ENCODE measurements at regions not wholly inside any gene's neighbourhood (a gene's known extent, or its start where the extent isn't known, plus 50 kb on each side); places are given as distances from the start of the nearest gene placed in this dataset.

DNA sequence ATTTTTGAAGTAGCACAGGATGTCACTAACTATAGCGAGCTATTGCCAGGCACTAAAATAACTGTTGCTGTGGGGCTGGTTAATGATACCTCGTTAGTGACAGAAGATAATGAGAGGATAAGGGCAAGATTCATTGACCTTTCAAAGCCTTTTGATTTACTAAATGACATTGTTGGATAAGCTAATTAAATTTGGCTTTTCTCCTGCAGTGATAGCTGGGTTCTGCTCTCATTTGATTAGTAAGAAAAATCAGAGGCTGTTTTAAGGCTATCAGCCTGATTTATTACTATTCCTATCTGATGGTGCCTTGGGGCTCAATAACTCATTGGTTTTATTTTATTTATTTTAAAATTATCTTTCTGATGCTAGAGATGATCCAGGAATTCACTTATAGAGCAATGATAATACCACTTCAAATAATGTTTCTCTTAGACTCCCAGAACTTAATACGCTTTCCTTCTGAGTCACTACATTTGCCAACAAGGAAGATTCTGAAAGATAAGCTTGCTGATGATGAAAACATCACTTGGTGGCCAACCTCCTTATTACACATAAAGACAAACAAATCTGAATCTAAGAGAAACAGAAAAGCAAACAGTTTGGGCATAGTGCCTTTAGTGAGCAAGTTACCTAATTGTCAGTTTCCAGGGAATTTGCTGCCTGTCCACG lies 501.3 kb upstream of the ARGLU1 start:
- no peak for DNase-seq

DNA sequence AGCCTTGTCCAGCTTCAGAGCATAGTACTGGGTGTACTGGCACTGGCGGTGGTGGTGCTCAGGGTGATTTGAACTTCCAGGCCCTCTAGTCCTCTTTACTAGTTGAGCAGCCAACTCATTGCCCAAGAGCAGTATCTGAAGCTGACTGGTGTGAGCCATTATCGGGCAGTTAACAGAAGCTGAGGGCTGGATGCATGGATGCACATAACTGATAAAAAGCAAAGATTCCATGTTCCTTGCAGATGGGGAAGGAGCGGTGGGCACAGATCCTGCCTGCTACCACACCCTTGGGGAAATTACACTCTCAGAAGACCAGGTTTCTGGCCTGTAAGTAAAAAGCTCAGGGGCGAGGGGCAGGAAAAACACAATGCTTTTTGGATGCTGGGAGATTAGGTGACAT lies 499.4 kb upstream of the ARGLU1 start:
- DNase-seq: no peak

DNA sequence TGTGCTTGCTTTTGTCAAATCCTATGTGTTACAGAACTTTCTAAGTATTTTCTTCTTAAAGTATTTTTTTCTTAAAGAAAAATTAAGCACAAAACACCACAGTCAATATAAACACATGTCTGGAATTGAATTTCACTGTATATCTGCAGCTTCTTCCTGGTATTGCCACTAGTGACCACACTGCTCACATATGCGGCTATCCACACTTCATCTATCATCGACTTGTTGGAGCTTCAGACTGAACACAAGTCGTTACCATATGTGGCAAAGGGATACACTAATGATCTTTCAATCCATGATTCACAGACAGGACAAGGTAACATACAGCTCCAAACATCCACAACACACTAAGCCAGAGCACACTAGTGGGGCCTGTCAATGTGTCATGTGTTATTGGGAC lies 498.4 kb upstream of the ARGLU1 start:
- DNase-seq: no peak

DNA sequence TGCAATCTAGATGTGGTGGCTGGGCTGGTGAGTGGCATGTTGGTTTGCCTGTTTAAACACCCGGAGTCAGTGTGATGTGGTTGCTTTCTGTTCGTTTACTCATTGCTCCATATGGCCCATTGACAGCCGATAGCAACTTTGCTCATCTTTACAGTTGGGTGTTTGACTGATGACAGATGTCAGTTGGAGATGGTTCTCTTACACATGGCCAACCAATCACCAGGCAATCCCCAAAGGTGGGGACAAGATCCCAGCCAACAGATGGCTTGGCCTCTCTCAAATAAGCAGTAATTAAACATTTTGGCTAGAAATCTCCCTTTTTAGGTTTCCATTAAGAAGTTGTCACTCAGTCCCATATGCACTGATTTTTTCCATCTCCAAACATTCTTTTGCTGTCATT lies 497.1 kb upstream of the ARGLU1 start:
- DNase-seq: no peak

DNA sequence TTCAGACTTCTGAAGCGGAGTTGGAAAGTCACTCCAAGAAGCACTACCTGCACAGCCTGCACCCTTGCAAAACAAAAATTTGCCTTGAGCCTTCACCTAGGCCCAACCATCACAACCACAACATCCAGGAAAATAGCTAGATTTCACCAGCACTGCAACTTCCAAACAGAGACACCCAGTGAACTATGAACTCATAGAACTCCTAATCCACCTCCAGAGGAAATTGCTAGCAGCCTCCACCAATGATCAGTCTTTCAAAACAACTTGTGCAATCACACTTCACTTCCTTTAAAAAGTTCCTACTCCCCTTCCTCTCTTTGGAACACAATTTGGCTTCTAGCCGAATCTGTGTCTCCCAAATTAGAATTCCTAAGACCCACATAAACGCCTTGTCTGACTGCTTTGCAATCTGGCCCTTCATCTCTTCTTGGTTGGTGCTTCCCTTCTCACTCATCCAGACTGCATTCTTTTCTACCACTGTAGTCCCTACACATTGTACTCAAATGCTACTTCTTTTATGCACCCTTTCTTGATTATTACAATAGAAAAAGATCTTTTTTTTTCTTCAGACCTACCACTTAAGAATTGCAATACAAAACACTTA lies 489.2 kb upstream of the ARGLU1 start:
- no peak for DNase-seq

DNA sequence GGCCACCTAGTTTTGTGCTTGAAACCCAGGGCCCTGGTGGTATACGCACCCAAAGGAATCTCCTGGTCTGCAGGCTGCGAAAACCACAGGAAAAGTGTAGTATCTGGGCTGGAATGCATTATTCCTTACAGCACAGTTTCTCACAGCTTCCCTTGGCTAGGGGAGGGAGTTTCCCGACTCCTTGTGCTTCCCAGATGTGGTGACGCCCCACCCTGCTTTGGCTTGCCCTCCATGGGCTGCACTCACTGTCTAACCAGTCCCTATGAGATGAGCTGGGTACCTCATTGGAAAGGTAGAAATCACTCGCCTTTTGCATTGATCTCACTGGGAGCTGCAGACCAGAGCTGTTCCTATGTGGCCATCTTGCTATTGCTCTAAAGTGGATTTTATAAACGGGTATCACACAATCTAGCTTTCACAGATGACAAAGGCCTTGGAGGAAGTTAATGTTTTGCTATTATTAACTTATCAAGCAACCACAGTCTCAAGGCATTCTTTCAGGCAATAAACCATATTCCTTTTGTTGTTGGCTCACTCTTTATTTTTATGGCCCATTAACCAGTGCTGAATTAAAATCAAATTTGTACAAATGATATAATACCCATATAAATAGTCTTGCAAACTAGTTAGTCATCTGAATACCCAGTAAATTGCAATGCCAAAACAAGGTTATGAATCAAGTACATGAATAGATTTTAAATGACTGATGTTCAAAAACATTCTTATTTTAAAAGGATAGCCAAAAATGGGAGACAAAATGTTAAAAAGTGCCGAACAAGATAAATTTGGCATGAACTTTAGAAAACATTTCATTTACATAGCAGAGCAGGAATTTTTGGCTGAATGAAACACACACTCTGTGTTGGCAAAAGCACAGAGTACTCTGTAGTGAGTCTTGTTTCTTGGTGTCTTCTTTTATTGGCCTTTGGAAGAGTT lies 475.4 kb upstream of the ARGLU1 start:
- no peak for DNase-seq

DNA sequence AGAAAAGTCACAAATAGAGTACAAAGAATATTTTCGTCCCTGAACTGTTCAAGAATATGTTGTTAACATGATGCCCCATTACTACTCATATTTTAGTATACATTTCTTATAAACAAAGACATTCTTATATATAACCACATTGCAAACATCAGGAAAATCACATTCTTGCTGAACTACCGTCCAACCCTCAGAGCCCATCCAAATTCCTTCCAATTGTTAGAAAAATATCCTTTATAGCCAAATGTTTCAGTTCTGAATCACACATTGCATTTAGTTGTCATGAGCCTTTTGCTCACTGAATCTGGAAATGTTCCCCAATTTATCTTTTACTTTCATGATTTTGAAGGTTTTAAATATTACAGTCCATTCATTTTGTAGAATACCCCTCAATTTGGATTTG lies 467.8 kb upstream of the ARGLU1 start:
- no peak for DNase-seq

DNA sequence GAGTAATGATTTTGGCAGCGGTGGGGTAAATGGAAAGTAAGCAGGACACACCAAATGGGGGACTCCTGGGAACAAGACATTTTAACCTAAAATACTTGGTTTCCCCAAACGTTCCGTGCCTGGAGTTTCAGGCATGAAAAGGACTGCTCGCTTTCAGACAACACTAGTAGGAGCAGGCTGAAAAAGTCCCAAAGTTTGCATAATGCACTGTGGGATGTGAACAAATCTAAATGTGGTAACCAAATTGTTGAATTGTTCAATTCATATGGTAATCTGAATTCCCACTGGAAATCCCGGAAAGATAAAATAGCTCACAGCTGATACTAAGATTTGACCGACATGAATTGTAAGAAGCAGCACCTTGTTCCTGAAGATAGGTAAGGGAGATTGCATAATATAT lies 467.2 kb upstream of the ARGLU1 start:
- no peak for DNase-seq

DNA sequence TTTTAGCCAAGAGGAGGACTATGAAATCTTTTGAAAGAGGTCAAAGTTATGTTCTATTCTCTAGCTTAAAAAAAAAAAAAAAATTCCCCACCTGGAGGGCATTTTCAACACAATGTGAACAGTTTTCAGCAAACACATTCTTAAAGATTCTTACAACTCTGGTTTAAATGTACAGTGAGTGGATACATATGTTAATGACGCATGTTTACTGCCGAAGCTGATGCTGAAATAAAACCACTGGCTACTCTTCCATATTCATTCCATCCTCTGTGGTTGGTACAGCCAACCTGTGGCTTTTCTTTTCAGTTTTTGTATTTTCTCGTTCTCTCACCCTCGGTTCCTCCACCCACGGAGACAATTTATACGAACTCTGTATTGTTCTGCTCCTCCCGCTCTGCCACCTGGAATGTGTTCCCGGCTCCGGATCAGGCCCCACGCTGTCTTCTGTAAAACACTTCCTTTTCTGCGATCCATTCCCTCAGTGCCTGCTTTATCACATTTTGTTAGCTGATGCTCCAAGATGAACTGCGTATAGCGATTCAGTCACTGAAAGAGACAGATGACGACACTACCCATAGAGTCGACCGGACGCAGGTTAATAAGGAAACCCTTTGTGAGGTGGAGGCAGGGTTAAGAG lies 466.4 kb upstream of the ARGLU1 start:
- no peak for DNase-seq

DNA sequence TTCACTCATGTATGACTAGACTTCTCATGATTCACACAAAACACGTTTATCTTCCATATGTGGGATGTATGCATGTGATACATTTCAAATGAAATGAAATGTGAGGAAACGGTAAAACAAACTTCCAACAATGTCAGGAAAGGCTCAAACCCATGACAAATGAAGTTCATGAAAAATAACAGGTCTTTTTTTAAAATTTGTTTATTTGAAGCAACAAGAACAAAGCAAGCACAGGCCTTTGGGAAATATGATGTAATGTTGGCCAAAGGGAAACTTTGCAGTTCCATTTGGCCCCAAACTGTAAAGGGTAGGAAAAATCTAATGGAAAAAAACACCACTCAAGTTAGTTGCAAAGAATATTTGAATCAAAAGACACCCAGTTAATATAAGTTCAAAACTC lies 463.8 kb upstream of the ARGLU1 start:
- DNase-seq: no peak

DNA sequence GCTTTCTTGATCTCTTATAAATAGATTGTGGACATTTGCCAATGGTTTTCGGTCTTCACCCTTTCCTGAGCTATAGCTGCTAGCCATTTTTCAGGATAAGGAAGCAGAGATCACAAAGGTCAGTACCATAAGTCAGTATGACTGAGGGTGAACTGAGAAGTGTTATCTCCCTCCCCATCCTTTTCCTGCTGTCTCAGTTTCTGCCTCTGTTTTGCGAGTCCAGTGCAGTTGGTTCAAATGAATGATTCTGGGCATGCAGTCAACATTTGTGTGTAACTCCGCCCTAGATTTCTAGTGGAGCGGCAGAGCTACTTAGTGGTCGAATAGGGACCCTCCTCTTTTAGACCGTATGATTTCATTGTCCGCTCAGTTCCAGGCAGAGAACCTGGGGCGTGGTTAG lies 460.8 kb upstream of the ARGLU1 start:
- DNase-seq: no peak

DNA sequence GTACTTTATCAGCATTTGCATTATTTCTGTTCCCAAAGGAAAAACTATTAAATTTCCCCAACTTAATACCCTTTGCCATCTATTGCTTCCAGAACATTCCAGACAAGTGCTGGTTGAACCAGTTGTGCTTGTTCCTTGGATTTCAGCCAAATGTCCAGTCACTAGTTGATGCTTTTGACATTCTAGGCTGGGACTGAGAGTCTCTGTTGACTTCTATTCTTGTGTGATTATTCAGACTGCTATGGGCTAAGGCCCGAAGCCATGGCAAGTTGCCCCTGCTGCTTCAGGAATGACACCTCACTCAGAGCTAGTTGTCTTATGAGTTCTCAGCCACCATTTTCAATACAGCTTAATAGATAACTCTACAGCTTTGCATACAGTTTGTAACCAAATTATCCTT lies 458.1 kb upstream of the ARGLU1 start:
- no peak for DNase-seq

DNA sequence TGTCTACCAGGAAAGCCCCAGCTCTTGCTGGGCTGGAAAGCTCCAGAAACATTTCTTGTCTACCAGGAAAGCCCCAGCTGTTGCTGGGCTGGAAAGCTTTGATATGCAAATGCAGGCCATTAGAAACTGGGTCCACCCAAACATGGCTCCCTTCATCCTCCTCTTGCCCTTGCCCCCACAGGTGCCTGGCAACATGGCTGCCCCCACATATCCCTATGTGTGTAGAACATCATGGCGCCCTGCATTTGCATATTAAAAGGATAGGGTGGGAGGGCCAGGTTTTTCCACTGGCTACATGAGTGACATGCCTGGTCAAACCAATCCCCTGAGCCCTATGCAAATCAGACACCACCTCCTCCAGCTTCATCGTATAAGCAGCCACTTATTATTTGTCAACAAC lies 455.4 kb upstream of the ARGLU1 start:
- no peak for DNase-seq

DNA sequence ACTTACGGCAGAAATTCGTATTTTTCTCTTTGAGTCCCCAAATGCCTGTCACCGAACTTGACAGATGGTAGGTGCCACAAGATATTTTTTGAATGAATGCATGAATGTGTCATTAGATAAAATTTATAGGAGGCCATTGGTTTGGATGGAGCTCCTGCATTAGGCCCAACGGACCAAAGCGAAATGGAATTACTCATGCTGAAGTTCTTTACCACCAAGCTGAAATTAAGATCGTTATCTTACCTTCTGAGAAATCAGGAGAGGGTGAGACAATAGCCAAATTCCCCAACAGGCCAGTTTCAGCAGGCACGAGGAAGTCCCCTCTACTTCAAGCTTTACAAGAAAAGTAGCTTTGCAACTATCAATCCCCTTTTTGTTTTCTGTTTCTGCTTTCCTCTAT lies 452.5 kb upstream of the ARGLU1 start:
- DNase-seq: no peak

DNA sequence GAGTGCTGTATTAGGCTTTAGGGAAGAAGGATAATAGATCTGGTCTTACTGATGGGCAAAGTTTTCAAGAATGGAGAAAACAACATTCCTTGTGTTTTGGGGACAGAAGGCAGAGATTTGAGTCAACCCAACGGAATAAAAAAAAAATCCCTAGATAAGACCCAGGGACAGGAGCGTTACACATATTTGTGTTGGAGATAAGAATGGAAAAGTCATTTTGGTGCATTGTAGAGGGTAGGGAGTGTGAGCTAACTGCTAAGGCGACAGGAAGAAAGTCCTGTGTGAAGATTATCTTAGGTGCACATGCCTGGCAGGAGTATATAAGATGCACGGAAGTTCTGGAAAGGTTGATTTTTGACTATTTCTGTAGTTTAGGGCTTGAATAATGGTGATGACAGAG lies 450.3 kb upstream of the ARGLU1 start:
- DNase-seq: no peak

DNA sequence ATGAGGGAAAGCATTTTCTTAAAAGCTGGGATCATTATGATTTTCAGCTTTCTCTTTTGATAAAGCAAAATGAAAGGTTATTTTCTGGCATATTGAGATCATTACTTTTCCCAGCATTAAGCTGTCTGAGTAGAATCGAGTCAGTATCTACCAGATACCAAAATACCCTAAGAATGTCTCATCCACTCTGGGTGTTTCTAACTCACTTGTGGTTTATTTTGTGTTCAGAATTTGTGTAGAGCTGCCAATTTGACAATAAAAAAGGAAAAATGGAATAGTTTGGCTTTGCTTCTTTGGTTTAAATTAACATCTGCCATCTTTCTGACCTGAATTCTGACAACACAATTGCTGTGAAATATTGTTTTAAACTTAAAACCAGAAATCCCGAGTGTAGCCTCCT lies 438.7 kb upstream of the ARGLU1 start:
- DNase-seq: no peak

DNA sequence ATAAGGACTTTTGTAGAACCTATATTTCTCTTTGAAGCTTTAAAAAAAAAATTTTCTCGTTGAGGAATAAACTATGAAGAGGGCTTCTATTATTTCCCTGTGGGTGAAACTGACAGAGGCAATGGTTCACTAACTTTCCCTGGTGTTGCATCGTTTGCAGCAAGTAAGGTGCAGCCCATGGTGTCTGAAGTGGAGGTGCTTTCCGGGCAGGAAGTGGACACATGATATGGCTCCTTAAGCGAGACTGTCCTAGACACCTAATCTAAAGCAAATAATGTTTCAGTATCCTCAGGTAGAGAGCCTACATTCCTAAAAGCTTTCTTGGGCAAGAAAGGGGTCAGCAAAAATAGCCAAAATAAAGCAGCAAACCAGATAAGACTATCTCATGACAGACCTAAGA lies 437.6 kb upstream of the ARGLU1 start:
- no peak for DNase-seq

DNA sequence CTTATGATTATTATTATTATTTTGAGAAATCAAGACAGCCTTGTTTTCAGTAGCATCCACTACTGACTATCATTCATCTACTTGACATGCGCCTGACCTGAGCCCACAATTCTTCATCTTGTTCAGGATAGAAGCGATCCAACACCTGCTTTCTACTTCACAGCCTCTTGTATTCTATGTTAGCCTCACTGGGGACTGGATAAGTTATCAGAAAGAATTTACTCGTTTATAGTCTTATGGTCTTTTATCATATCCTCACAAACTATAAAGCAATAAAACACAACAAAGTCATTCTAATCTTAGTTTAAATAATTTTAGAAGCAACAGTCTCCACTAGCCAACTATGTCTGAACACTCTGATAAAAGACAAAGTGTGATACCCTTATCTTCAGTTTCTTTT lies 436.0 kb upstream of the ARGLU1 start:
- no peak for DNase-seq

DNA sequence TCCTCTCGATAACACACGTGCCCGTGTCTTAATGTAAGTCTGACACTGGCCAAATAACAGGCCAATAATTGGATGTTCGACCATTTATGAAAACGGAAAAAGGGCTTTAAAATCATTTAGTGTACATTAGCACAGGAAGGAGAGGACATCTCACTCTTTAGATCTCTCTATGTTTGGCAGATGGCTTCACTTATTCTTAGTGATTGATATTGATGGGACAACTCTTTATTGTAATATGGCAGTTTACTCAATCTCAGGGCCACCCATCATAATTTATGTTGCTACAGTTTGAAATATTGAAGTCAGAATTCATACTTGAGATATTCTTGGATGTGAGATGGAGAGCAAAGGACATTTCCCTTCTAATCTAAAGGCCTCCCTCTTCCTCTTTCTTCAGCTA lies 430.7 kb upstream of the ARGLU1 start:
- no peak for DNase-seq

DNA sequence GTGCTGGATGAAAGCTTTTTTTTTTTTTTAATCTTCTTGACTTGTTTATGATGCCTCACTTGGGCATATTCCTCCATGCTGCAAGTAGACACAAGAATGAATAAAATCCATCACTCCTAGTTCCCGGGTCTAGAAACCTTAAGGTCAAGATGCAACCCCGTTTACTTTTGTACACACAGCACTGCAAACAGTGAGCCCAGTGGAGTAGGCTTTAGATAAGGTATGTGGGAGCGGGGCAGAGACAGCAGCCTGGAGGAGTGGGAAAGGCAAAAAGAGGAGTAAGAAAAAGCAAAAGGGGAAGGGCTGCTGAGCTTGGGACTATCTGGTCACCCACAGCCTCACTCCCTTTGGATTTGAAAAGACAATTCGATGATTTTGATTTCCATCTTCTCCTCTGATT lies 429.8 kb upstream of the ARGLU1 start:
- DNase-seq: no peak

DNA sequence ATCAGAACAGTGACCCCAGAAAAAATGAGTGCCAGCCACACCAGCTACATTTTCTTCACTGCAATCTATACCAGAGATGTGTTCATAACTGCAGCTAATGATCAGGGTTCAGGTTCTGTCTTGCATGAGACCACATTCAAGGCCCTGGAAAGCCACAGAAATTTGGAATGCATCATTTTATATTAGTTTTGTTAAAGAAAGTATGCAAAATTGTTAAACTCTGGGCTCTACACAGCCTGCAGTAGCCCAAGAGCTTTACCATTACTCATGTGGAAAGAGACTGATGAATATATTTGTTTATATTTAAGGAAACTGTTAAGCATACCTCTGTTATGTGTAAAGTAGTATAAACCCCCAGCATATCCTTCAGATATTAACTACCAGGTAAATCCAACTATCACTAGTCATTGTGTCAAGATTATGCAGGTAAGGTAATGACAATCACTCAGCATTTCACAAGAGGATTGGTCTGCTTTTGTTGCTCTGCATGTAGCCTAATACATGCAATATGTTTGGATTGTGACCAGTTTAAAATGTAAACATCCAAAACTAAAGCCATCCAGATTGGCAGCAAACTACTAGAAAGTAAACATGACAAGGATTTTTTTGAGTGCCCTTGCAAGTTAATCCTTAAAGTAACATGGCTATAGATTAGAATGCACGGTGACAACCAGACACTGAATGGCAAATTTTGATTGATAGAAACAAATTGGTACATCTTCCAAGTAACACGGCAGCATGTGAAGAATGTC lies 429.1 kb upstream of the ARGLU1 start:
- DNase-seq: no peak

DNA sequence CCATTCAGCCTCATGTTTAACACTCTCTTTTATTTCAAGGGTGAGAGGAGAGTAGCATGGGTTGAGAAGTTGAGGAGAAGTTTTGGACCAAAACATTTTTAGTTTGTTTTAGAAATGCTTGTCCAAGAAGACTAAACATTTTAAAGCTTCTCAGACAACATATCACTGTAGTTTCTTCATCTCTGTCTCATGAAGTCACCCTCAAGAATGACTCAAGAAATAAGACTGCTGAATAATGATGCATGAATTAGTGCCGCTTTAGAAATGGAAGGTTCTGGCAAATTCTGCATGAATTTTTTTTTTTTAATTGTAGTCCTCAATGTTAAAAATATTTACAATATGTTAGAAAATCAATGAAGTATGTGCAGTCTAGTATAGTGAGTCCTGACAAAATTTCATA lies 422.7 kb upstream of the ARGLU1 start:
- DNase-seq: no peak

DNA sequence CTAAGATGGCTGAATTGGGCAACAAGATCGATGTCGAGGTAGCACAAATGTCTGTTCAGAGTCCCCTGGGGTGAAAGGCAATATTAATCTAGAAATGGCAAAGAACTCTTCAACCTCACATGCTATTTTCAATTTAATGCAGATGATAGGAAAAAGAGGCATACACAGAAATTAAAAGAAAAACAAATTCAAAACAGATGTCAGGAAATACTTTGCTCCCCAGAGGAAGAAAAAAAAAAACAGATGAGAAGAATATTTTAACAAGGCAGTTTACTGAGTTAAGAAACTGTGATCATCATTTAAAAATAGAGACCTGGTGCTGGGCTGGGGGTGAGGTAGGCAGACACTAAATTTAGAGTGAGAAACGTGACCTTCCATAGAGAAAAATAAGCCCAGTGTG lies 421.9 kb upstream of the ARGLU1 start:
- no peak for DNase-seq
